ENCODE measurements at regions not wholly inside any gene's neighbourhood (a gene's known extent, or its start where the extent isn't known, plus 50 kb on each side); places are given as distances from the start of the nearest gene placed in this dataset.
"Not testable (repeated sequence)": the region's sequence is repeated elsewhere in the genome, so short reads cannot be mapped to it uniquely, and the experiment has no call there.

DNA sequence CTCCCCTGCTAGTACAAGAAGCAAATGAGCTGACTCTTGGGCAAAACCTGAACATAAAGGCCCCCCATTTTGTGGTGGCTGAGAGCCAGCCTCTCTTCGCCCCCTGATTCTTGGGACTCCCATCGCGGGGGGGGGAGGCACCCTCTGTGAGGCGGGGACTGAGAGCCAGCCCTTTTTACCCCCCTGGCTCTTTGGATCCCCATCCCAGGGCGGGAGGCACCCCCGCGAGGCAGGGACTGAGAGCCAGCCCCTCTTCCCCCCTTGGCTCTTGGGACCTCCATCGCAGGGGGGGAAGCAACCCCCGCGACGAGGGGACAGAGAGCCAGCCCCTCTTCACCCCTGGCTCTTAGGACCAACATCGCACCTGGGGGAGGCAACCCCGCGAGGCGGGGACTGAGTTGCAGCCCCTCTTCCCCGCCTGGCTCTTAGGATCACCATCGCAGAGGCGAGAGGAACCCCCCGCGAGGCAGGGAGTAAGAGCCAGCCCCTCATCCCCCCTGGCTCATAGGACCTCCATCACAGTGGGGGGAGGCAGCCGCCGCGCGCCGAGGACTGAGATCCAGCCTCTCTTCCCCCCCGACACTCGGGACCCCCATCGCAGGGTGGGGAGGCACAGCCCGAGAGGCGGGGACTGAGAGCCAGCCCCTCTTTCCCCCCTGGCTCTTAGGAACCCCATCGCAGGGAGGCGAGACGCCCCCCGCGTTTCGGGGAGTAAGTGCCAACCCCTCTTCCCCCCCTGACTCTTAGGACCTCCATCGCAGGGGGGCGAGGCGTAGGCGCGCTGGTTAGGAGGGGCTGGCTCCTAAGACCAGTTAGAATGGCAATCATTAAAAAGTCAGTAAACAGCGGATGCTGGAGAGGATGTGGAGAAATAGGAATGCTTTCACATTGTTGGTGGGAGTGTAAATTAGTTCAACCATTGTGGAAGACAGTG, 2428.4 kb upstream of the PCDH20 start:
- TF ChIP-seq, protein P1, sequence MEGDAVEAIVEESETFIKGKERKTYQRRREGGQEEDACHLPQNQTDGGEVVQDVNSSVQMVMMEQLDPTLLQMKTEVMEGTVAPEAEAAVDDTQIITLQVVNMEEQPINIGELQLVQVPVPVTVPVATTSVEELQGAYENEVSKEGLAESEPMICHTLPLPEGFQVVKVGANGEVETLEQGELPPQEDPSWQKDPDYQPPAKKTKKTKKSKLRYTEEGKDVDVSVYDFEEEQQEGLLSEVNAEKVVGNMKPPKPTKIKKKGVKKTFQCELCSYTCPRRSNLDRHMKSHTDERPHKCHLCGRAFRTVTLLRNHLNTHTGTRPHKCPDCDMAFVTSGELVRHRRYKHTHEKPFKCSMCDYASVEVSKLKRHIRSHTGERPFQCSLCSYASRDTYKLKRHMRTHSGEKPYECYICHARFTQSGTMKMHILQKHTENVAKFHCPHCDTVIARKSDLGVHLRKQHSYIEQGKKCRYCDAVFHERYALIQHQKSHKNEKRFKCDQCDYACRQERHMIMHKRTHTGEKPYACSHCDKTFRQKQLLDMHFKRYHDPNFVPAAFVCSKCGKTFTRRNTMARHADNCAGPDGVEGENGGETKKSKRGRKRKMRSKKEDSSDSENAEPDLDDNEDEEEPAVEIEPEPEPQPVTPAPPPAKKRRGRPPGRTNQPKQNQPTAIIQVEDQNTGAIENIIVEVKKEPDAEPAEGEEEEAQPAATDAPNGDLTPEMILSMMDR (IDR thresholded peaks at IDR 0.05; ENCODE audit: insufficient read depth, low read length, missing control alignments): no peak
- ChIA-PET CTCF (no interaction called here), POLR2A (no interaction called here)
- H3K4me3 ChIP-seq (ENCODE audit: low read depth, low read length): no peak overlapping the region
- no peak for DNase-seq (ENCODE audit: low read depth, low spot score)

DNA sequence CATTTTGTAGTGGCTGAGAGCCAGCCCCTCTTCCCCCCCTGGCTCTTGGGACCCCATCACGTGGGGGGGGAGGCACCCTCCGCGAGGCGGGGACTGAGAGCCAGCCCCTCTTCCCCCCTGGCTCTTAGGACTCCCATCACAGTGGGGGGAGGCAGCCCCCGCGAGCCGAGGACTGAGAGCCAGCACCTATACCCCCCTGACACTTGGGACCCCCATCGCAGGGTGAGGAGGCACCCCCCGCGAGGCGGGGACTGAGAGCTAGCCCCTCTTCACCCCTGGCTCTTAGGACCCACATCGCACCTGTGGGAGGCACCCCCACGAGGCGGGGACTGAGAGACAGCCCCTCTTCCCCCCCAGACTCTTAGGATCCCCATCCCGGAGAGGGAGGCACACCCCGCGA, 2426.5 kb upstream of the PCDH20 start:
- ChIA-PET POLR2A (no interaction called here), CTCF (no interaction called here)
- H3K4me3 ChIP-seq (ENCODE audit: low read depth, low read length): no peak overlapping the region
- DNase-seq (ENCODE audit: low read depth, low spot score): no peak
- TF ChIP-seq, protein P1 (IDR thresholded peaks at IDR 0.05; ENCODE audit: insufficient read depth, low read length, missing control alignments): no peak

DNA sequence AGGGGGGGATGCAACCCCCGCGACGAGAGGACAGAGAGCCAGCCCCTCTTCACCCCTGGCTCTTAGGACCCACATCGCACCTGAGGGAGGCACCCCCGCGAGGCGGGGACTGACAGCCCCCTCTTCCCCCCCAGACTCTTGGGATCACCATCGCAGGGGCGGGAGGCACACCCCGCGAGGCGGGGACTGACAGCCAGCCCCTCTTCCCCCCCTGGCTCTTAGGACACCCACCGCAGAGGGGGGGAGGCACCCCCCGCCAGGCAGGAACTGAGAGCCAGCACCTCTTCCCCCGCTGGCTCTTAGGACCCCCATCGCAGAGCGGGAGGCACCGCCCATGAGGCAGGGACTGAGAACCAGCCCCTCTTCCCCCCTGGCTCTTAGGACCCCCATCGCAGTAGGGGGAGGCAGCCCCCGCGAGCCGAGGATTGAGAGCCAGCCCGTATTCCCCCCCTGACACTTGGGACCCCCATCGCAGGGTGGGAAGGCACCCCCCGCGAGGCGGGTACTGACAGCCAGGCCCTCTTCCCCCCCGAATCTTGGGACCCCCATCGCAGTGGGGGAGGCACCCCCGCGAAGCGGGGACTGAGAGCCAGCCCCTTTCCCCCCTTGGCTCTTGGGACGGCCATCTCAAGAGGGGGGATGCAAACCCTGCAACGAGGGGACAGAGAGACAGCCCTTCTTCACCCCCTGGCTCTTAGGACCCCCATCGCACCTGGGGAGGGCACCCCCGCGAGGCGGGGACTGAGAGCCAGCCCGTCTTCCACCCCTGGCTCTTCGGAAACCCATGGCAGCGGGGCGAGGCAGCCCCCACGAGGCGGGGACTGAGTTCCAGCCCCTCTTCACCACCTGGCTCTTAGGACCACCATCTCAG, 2425.1 kb upstream of the PCDH20 start:
- DNase-seq (ENCODE audit: low read depth, low spot score): no peak
- H3K4me3 ChIP-seq (ENCODE audit: low read depth, low read length): no peak overlapping the region
- TF ChIP-seq, protein P1 (IDR thresholded peaks at IDR 0.05; ENCODE audit: insufficient read depth, low read length, missing control alignments): no peak
- POLR2A ChIA-PET: no interaction called here
- CTCF ChIA-PET: no interaction called here

DNA sequence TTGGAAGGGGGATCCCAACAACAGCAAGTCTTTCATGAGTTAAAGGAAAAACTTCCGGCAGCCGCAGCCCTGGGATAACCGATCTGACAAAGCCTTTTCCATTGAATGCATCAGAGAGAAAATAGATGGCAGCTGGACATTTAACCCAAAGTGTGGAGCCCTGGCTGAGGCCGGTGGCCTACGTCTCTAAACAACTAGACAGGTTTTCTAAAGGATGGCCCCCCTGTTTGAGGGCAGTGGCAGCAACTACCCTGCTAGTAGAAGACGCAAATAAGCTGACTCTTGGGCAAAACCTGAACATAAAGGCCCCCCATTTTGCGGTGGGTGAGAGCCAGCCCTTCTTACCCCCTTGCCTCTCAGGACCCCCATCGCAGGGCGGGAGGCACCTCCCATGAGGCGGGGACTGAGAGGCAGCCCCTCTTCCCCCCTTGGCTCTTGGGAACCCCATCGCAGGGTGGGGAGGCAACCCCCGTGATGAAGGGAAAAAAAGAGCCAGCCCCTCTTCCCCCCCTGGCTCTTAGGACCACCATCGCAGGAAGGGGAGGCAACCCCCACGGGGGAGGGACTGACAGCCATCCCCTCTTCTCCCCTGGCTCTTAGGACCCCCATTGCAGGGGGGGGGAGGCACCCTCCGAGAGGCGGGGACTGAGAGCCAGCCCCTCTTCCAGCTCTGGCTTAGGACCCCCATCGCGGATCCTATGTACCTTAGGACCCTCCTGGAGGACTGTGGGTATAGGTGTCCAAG, 2422.9 kb upstream of the PCDH20 start:
- no peak for DNase-seq (ENCODE audit: low read depth, low spot score)
- CTCF ChIA-PET: no interaction called here
- POLR2A ChIA-PET: no interaction called here
- TF ChIP-seq, protein P1 (IDR thresholded peaks at IDR 0.05; ENCODE audit: insufficient read depth, low read length, missing control alignments): no peak
- no peak overlapping the region for H3K4me3 ChIP-seq (ENCODE audit: low read depth, low read length)

DNA sequence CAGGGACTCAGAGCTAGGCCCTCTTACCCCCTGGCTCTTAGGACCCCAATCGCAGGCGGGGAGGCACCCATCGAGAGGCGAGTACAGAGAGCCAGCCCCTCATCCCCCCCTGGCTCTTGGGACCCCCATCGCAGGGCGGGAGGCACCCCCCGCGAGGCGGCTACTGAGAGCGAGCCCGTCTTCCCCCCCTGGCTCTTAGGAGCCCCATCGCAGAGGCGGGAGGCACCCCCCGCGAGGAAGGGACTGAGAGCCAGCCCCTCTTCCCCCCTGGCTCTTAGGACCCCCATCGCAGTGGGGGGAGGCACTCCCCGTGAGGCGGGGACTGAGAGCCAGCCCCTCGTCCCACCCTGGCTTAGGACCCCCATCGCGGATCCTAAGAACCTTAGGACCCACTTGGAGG, 2422.1 kb upstream of the PCDH20 start:
- CTCF ChIA-PET; H3K4me3 ChIP-seq (ENCODE audit: low read depth, low read length); POLR2A ChIA-PET; DNase-seq (ENCODE audit: low read depth, low spot score): not testable (repeated sequence)

DNA sequence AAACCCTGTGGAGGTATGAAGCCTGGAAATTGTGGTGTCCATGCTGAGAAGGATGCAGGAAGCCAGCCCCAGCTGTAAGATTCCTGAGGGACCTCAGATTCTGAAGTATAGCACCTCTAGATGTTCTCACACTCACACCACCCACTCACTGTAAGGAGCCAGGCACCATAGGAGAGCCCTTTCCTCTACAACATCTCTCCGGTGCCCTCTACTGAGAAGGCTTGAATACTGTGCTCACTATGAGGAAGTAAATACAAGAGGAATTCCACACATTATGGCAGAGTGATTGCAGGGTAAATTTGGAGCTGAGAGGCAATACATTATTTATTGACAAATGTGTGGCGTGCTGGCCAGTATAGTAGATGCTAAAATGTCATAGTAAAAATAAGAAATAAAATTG, 2414.0 kb upstream of the PCDH20 start:
- POLR2A ChIA-PET; CTCF ChIA-PET; DNase-seq (ENCODE audit: low read depth, low spot score); H3K4me3 ChIP-seq (ENCODE audit: low read depth, low read length): not testable (repeated sequence)

DNA sequence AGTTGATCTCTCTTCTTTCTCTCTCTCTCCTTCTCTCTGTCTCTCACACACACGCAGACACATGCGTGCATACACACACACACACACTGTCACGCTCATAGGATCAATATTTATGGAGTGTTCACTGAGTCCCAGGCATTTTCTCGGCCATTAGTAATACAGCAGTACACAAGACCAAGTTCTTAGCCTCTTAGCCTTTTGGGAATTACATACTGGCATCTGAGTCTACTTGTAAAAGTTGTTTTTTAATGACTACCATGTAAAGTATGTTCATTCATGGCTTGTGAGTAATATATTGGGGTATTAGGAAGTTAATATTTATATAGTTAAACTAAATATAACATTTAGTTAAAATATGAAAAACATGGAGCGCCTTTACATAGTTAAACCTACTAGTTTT, 2406.1 kb upstream of the PCDH20 start:
- POLR2A ChIA-PET; CTCF ChIA-PET; H3K4me3 ChIP-seq (ENCODE audit: low read depth, low read length); DNase-seq (ENCODE audit: low read depth, low spot score): not testable (repeated sequence)

DNA sequence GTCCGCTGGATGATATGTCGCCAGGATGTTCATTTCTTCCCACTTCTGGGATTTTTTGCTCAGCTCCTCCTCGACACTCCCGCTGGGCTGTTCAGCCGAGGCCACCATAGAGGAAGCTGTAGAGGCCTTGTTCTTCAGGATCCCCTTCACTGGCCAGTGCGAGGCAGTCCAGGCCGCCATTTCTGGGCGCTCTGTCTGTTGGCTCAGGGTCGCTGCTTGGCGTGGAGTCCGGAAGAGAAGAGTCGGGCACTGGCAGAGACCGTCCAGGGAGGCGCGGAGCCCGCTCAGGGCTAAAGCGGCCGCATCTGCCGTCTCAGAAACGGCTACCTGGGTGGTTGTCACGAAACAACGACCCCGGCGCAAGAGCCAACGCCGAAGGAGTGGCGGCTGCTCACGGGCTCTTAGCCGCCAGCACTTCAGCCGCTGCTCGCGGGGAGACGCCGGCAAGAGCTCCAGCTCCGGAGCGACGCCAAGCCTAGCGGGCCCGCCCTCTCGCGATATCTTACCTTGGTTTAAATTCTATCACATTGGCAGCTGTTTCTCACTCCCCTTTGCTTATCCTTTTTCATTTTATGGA, 2395.9 kb upstream of the PCDH20 start:
- DNase-seq (ENCODE audit: low read depth, low spot score); CTCF ChIA-PET; POLR2A ChIA-PET; H3K4me3 ChIP-seq (ENCODE audit: low read depth, low read length): not testable (repeated sequence)

DNA sequence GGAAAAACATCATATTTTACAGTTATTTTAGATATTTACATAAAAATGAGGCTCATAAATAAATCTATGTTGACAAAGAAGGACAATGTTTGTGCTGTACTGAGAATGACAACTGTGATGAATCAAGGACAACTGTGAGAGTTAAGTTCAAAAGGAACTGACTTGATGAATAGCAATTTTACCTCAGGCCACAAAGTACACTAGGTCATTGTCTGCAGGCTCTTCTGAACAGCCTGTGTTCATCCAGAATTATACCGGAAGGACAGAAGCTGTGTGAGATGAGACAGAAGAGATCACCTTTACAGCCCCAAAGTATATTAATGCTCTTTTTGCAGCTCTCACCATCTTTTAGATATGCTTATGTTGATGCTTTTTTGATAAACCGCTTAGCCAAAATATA, 2375.5 kb upstream of the PCDH20 start:
- DNase-seq (ENCODE audit: low read depth, low spot score); H3K4me3 ChIP-seq (ENCODE audit: low read depth, low read length); POLR2A ChIA-PET; CTCF ChIA-PET: not testable (repeated sequence)
